Limb (tissue), 2 donors: ENCODE measurements at regions not wholly inside any gene's neighbourhood (a gene's known extent, or its start where the extent isn't known, plus 50 kb on each side); places are given as distances from the start of the nearest gene placed in this dataset.

Experiments used
- DNase-seq, 2 donors: peaks; one replicate each; pipeline ENCODE4 v3.0.0-alpha.2; 2016; ENCODE audit errors: extremely low spot score in 2 of 2

DNA sequence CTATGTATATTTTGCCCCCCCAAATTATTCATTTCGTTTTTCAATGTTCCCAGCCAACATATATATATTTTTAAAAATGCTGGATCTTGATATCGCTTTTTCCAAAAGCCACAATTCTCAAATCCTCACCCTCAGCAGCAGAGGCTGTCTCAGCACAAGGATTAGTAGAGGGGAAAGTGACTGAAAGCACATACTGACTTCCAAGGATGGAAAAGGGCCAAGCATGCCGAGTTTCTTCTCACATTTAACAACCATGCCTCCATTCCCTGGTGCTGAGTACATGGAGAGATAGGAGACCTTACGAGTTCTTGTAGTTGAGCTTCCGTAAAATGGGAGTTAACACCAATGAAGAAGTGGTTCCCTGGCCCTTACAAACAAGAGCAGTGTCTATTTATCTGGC is 403.4 kb upstream of the DCN start:
- DNase-seq, result no peak

- no peak for DNase-seq
Measured at GRCh38 chr12:91582811-91583210, 400.2 kb upstream of the DCN start.

- no peak for DNase-seq
Measured at GRCh38 chr12:91579516-91580263, 397.1 kb upstream of the DCN start.

DNA sequence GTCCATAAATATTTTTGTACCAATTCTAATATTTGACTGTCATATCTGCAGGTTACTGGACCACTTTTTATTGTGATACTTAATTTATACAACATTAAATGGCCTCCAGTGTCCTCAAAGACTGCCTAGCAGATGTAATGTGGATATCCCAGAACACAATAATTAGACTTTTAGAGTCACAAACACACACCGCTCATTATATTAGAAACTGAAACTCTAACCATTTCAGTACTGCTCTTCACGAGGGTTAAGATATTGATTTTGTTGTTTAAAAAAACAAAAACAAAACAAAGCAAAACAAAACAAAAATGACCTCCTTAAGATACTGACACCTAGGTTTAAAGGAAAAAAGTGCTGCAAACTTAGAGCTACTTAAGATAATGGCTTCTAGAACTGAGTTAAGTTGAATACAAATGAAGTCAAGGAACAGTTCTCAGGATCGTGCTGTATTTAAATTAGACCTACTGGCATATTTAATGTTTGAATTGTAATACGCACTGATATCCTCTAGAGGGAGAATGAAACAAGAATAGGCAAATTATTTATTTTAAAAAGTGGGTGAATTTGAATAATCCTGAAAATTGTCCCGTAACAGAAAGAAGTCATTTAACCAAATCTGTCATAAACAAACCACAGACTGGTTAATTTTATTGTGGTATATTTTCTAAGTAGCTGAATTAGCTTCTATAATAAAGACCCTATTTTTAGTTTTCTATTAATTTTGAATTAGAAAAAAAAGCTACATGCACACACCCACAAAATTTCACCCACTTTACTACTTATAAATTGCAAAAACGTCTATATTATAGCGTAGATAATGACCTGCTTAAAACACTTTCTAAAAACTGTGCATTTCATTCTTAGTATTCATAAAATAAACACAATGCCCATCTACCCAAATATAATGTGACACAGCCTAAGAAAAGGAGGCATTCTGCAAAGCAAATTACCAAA is 395.2 kb upstream of the DCN start:
- DNase-seq, result peak in 1 of 2 donors; percentile 58

GRCh38 chr12:91576432-91576831 is 393.8 kb upstream of the DCN start:
- no peak for DNase-seq

GRCh38 chr12:91575630-91576029 is 393.0 kb upstream of the DCN start:
- no peak for DNase-seq

- no peak for DNase-seq
Measured at GRCh38 chr12:91574975-91575374, 392.4 kb upstream of the DCN start.

DNA sequence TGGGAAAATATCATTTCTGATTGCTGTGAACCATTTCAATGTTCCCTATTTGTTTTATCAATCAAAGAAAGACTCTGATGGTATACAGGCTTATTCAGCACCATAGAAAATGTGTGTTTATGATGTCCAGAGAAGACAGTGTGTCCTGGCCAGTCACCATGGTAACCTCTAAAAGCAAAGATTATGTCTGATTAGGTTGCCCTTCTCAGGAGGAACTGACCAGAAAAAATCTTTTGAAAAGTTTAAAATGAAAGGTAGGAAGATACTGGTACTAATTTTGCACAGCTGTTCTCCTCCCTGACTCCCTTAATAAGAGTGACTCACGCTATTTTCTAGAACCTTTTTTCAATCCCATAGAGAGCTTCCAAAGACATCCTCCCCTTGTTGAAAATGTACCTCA is 391.8 kb upstream of the DCN start:
- DNase-seq, result no peak

- no peak for DNase-seq
Measured at GRCh38 chr12:91572869-91573268, 390.3 kb upstream of the DCN start.

DNA sequence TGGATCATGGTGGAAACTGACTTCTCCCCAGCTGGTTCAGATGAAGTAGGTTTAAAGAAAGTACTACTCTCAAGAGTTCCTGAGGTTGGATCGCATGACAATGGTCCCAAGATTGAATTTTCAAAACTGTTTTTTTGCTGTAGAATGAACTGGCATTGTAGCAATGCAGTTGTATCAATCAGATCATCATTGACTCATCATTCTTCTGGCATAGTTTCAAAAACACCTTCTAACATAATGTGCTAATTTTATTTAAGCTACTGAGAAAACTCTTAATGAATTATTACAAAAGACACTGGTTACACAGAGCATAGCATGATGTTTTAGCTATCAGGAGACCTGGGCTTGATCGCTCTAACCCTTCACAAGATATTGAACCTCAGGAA is 384.5 kb upstream of the DCN start:
- DNase-seq, result no peak

DNA sequence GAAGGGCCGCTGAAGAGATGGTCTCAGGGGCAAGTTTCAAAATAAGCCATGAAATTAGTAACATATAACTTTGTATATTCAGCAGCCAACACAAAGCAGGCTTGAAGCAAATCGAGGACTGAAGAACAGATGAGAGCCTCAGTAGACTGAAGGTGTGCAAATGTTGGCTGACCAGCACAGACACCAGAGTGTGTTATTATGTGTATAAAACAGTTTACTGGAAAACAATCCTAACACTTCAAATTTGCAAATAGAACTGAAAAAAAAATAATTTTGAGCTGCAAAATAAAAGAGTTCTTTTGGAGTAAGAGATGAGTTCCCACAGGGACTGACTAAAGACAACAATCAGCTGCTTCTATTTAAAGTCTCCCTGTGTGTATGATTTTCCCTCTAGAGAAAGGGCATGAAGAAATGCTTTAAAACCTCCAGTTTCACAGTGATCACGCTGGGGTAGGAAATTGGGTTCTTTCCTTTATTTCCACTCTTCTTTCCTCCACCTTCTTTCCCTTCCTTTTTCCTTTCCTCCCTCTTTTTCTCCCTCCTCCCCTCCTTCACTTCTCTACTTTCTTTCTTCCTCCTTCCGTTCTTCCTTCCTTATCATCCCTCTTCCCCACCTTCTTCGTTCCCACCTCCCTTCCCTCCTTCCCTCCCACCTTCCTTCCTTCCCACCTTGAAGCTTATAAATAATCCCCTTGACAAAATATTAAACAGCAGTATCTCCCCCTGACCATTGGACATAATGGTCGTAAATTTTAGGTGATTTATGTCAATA is 383.9 kb upstream of the DCN start:
- no peak for DNase-seq

DNA sequence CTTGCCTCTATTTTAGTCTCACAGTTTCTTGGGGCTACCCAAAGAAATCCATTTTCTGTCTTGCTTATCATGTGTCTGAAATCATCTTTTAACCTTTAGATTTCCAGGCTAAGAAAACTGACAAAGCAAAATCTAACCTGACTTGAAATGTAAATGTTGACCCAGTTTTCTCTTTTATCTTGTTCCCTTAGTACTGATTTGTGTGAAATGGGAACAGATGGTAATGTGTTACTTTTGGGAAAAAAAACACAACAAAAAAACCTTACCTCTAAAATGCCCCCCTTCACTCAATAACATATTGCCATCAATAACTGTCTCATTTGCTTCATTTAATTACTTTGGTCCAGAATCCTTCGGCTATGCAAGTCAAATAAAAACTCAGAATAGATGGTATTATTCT is 383.2 kb upstream of the DCN start:
- no peak for DNase-seq

- DNase-seq, result no peak
Measured at GRCh38 chr12:91565246-91565645, 382.6 kb upstream of the DCN start.

GRCh38 chr12:91563011-91563765 is 380.6 kb upstream of the DCN start:
- DNase-seq, result no peak

GRCh38 chr12:91562476-91562875 is 379.9 kb upstream of the DCN start:
- no peak for DNase-seq

- peak in 1 of 2 donors; percentile 38 for DNase-seq
Measured at GRCh38 chr12:91561958-91562325, 379.3 kb upstream of the DCN start.

DNA sequence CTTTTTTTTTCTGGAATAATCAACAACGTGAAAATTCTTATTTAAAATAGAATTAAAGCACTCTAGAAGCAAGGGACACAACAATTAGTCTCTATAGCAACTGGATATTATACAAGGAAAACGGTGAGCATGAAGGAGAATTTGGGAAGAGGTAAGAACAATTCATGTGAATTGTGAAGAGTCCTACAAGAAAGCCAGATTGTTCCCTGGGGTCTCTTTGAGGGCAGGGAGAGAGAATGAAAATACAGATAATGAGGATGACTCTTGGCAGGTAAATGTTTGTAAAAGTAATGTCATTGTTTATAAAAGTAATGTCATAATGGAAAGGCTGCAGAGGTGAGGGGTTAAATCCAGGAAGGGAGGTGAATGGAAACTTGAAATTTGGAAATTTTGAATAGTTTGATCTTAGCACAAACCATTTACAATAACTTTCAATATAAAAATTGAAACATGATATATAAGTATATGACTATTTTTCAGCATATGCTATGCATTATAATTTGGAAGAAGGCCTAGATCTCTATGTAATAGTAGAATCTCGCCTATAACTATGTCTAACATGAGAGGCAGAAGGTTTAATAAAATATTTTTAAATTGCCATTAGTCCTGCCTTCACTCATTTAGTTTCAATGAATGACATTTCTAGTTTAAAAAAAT is 378.8 kb upstream of the DCN start:
- DNase-seq, result peak in 1 of 2 donors; percentile 74

GRCh38 chr12:91556909-91557308 is 374.3 kb upstream of the DCN start:
- DNase-seq, result no peak

GRCh38 chr12:91555436-91556415 is 373.1 kb upstream of the DCN start:
- DNase-seq, result peak in 1 of 2 donors; percentile 51
